ENCODE measurements at regions not wholly inside any gene's neighbourhood (a gene's known extent, or its start where the extent isn't known, plus 50 kb on each side); places are given as distances from the start of the nearest gene placed in this dataset.

DNA sequence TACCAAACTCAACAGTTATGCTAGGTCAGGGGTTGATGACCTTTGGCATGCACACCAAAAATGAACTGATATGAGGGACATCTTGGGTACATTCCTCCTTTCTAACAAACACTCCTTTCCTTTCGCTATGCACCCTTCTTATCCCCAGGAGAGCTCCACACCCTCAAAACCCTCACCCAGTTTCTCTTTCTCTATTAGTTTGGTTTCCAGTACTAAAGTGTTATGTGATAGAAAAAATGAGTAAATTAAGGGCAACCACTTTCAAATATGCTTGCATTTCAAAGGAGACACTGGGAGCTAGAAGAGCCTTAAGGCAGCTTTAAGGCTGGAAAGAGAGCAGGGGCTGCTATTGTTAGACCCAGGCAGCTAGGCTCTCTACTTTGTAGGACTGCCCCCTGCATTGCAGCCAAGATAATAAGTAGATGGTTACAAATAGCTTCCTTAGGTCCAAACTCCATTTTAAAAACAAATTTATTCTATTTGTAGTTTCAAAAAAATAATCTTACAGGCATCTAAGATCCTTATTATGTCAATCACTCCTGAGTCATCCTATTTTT is 244.3 kb downstream of the ZIC1 start:
- no peak overlapping the region for H3K27ac Mint-ChIP-seq
- H3K36me3 Mint-ChIP-seq (ENCODE audit: low read depth) = no peaks in the 10 kb centered on the region
- no peak overlapping the region for H3K4me3 Mint-ChIP-seq
- ATAC-seq = no peak
- no peaks in the 10 kb centered on the region for H3K9me3 Mint-ChIP-seq (ENCODE audit: insufficient read depth)
- H3K4me1 Mint-ChIP-seq (ENCODE audit: low read depth) = no peaks in the 10 kb centered on the region
- ChIA-PET CTCF (no interaction called here), POLR2A (no interaction called here)
- no peaks in the 10 kb centered on the region for H3K27me3 Mint-ChIP-seq (ENCODE audit: low read depth)
- DNase-seq = no peak

GRCh38 chr3:147654827-147655226 is 245.7 kb downstream of the ZIC1 start:
- H3K27me3 Mint-ChIP-seq (ENCODE audit: low read depth) = no peaks in the 10 kb centered on the region
- no peak overlapping the region for H3K4me3 Mint-ChIP-seq
- H3K36me3 Mint-ChIP-seq (ENCODE audit: low read depth) = no peaks in the 10 kb centered on the region
- ATAC-seq (no peak), DNase-seq (no peak)
- H3K27ac Mint-ChIP-seq = no peak overlapping the region
- ChIA-PET CTCF (no interaction called here), POLR2A (no interaction called here)
- H3K9me3 Mint-ChIP-seq (ENCODE audit: insufficient read depth) = no peaks in the 10 kb centered on the region
- H3K4me1 Mint-ChIP-seq (ENCODE audit: low read depth) = no peaks in the 10 kb centered on the region

- ATAC-seq = no peak
- no peaks in the 10 kb centered on the region for H3K36me3 Mint-ChIP-seq (ENCODE audit: low read depth)
- H3K4me3 Mint-ChIP-seq = no peak overlapping the region
- H3K4me1 Mint-ChIP-seq (ENCODE audit: low read depth) = no peaks in the 10 kb centered on the region
- ChIA-PET CTCF (no interaction called here), POLR2A (no interaction called here)
- no peaks in the 10 kb centered on the region for H3K9me3 Mint-ChIP-seq (ENCODE audit: insufficient read depth)
- H3K27ac Mint-ChIP-seq = no peak overlapping the region
- DNase-seq = no peak
- H3K27me3 Mint-ChIP-seq (ENCODE audit: low read depth) = no peaks in the 10 kb centered on the region
Measured at GRCh38 chr3:147655236-147655635, 246.1 kb downstream of the ZIC1 start.

DNA sequence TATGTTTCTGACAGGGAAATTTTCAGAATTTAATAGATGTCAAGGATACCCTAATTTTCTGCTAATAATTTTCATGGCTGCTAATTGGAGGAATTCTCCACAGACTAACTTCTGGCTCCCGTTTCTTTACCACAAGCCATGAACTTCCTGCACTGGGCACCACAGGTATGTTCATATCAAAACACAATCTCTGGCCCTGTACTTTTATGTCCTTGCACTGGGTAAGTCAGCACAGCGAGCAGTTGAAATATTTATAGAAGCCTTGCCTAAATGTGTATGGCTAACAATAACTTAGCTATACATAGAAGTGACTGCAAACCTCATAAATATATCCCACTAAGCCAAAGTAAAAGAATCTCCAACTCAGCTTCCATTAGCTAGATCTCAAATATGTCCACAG is 246.9 kb downstream of the ZIC1 start:
- H3K27ac Mint-ChIP-seq = no peak overlapping the region
- POLR2A ChIA-PET = no interaction called here
- CTCF ChIA-PET = no interaction called here

GRCh38 chr3:147661916-147662315 is 252.8 kb downstream of the ZIC1 start:
- ATAC-seq = no peak
- H3K9me3 Mint-ChIP-seq (ENCODE audit: insufficient read depth) = no peaks in the 10 kb centered on the region
- no peak overlapping the region for H3K4me3 Mint-ChIP-seq
- ChIA-PET CTCF (no interaction called here), POLR2A (no interaction called here)
- DNase-seq = no peak
- H3K27ac Mint-ChIP-seq = no peak overlapping the region
- no peaks in the 10 kb centered on the region for H3K36me3 Mint-ChIP-seq (ENCODE audit: low read depth)
- no peaks in the 10 kb centered on the region for H3K27me3 Mint-ChIP-seq (ENCODE audit: low read depth)
- H3K4me1 Mint-ChIP-seq (ENCODE audit: low read depth) = no peaks in the 10 kb centered on the region

More for the DNA sequence above, 246.9 kb downstream of the ZIC1 start:
- DNase-seq (no peak), ATAC-seq (no peak)
- no peaks in the 10 kb centered on the region for H3K4me1 Mint-ChIP-seq (ENCODE audit: low read depth)
- H3K36me3 Mint-ChIP-seq (ENCODE audit: low read depth) = no peaks in the 10 kb centered on the region
- no peaks in the 10 kb centered on the region for H3K9me3 Mint-ChIP-seq (ENCODE audit: insufficient read depth)
- H3K27me3 Mint-ChIP-seq (ENCODE audit: low read depth) = no peaks in the 10 kb centered on the region
- H3K4me3 Mint-ChIP-seq = no peak overlapping the region

- H3K4me1 Mint-ChIP-seq (ENCODE audit: low read depth) = no peaks in the 10 kb centered on the region
- POLR2A ChIA-PET = no interaction called here
- H3K4me3 Mint-ChIP-seq = no peak overlapping the region
Measured at GRCh38 chr3:147662705-147663104, 253.5 kb downstream of the ZIC1 start.

DNA sequence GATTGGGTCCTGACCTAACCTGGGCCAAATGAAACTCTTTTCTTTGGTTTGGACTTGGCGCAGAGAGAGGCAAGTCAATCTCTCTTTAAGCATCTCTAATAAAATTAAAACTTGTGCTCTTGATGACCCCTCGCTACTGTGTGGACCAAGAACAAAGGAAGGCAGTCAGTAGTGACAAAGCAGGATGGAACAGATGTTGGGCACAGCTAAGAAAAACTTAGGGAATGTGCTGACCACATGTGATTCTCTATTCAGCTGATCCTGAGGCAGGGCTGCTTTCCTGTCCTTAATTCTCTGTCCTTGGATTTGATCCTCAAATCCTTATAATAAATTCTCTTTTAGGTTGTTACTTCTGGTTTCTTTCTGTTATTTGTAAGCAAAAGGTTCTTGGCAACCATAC is 259.9 kb downstream of the ZIC1 start:
- CTCF ChIA-PET = no interaction called here
- Mint-ChIP-seq H3K9me3 (ENCODE audit: insufficient read depth) (no peaks in the 10 kb centered on the region), H3K4me1 (ENCODE audit: low read depth) (no peaks in the 10 kb centered on the region), H3K27ac (no peak overlapping the region), H3K27me3 (ENCODE audit: low read depth) (no peaks in the 10 kb centered on the region), H3K4me3 (no peak overlapping the region), H3K36me3 (ENCODE audit: low read depth) (no peaks in the 10 kb centered on the region)
- ATAC-seq (no peak), DNase-seq (no peak)
- POLR2A ChIA-PET = no interaction called here

More at GRCh38 chr3:147662705-147663104, 253.5 kb downstream of the ZIC1 start:
- DNase-seq (no peak), ATAC-seq (no peak)
- Mint-ChIP-seq H3K27me3 (ENCODE audit: low read depth) (no peaks in the 10 kb centered on the region), H3K9me3 (ENCODE audit: insufficient read depth) (no peaks in the 10 kb centered on the region), H3K36me3 (ENCODE audit: low read depth) (no peaks in the 10 kb centered on the region), H3K27ac (no peak overlapping the region)
- CTCF ChIA-PET = no interaction called here

GRCh38 chr3:147672035-147672434 is 262.9 kb downstream of the ZIC1 start:
- DNase-seq = no peak
- H3K36me3 Mint-ChIP-seq (ENCODE audit: low read depth) = no peaks in the 10 kb centered on the region
- ChIA-PET POLR2A (no interaction called here), CTCF (no interaction called here)
- ATAC-seq = no peak
- no peak overlapping the region for H3K4me3 Mint-ChIP-seq
- no peaks in the 10 kb centered on the region for H3K4me1 Mint-ChIP-seq (ENCODE audit: low read depth)
- no peaks in the 10 kb centered on the region for H3K9me3 Mint-ChIP-seq (ENCODE audit: insufficient read depth)
- no peak overlapping the region for H3K27ac Mint-ChIP-seq
- no peaks in the 10 kb centered on the region for H3K27me3 Mint-ChIP-seq (ENCODE audit: low read depth)

- POLR2A ChIA-PET = no interaction called here
- ATAC-seq (no peak), DNase-seq (no peak)
- no peak overlapping the region for H3K4me3 Mint-ChIP-seq
- CTCF ChIA-PET = no interaction called here
- H3K27me3 Mint-ChIP-seq (ENCODE audit: low read depth) = no peaks in the 10 kb centered on the region
- no peak overlapping the region for H3K27ac Mint-ChIP-seq
- no peaks in the 10 kb centered on the region for H3K9me3 Mint-ChIP-seq (ENCODE audit: insufficient read depth)
- no peaks in the 10 kb centered on the region for H3K36me3 Mint-ChIP-seq (ENCODE audit: low read depth)
- no peaks in the 10 kb centered on the region for H3K4me1 Mint-ChIP-seq (ENCODE audit: low read depth)
Measured at GRCh38 chr3:147672436-147672835, 263.3 kb downstream of the ZIC1 start.

DNA sequence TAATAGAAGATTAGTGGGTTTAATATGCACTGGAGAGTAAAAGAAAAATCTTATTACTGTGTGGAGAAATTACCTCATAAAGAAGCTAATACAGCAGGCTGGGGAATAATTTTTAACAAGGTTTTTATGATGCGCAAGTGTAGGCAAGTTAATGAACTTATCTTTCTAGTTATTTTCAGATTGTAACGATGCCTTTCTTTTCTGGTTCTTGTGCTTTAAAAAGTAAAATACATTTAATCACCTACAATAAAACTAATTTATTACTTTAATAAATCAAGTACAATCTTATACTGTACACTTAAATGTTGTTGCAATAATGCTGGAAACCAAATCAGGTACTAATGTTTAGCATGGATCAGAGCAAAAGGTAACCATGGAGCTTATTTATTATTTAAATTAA is 266.6 kb downstream of the ZIC1 start:
- ATAC-seq (no peak), DNase-seq (no peak)
- no peaks in the 10 kb centered on the region for H3K9me3 Mint-ChIP-seq (ENCODE audit: insufficient read depth)
- H3K36me3 Mint-ChIP-seq (ENCODE audit: low read depth) = no peaks in the 10 kb centered on the region
- H3K4me1 Mint-ChIP-seq (ENCODE audit: low read depth) = no peaks in the 10 kb centered on the region
- POLR2A ChIA-PET = no interaction called here
- H3K4me3 Mint-ChIP-seq = no peak overlapping the region
- H3K27me3 Mint-ChIP-seq (ENCODE audit: low read depth) = no peaks in the 10 kb centered on the region
- CTCF ChIA-PET = no interaction called here
- no peak overlapping the region for H3K27ac Mint-ChIP-seq

GRCh38 chr3:147680837-147681483 is 271.8 kb downstream of the ZIC1 start:
- H3K9me3 Mint-ChIP-seq (ENCODE audit: insufficient read depth) = no peaks in the 10 kb centered on the region
- ChIA-PET POLR2A (no interaction called here), CTCF (no interaction called here)
- no peaks in the 10 kb centered on the region for H3K4me1 Mint-ChIP-seq (ENCODE audit: low read depth)
- H3K4me3 Mint-ChIP-seq = no peak overlapping the region
- no peaks in the 10 kb centered on the region for H3K27me3 Mint-ChIP-seq (ENCODE audit: low read depth)
- no peak for DNase-seq
- no peak for ATAC-seq
- H3K27ac Mint-ChIP-seq = no peak overlapping the region
- H3K36me3 Mint-ChIP-seq (ENCODE audit: low read depth) = no peaks in the 10 kb centered on the region

- ChIA-PET CTCF (no interaction called here), POLR2A (no interaction called here)
- no peaks in the 10 kb centered on the region for H3K4me1 Mint-ChIP-seq (ENCODE audit: low read depth)
- ATAC-seq = no peak
- no peak for DNase-seq
- H3K27me3 Mint-ChIP-seq (ENCODE audit: low read depth) = no peaks in the 10 kb centered on the region
- H3K9me3 Mint-ChIP-seq (ENCODE audit: insufficient read depth) = no peaks in the 10 kb centered on the region
- H3K36me3 Mint-ChIP-seq (ENCODE audit: low read depth) = no peaks in the 10 kb centered on the region
- no peak overlapping the region for H3K4me3 Mint-ChIP-seq
- H3K27ac Mint-ChIP-seq = no peak overlapping the region
Measured at GRCh38 chr3:147688868-147689267, 279.7 kb downstream of the ZIC1 start.

GRCh38 chr3:147699175-147699838 is 290.1 kb downstream of the ZIC1 start:
- ChIA-PET CTCF (no interaction called here), POLR2A (no interaction called here)
- H3K4me1 Mint-ChIP-seq (ENCODE audit: low read depth) = no peaks in the 10 kb centered on the region
- no peak for ATAC-seq
- no peak for DNase-seq
- no peak overlapping the region for H3K27ac Mint-ChIP-seq
- H3K4me3 Mint-ChIP-seq = no peak overlapping the region
- no peaks in the 10 kb centered on the region for H3K36me3 Mint-ChIP-seq (ENCODE audit: low read depth)
- H3K9me3 Mint-ChIP-seq (ENCODE audit: insufficient read depth) = no peaks in the 10 kb centered on the region
- no peaks in the 10 kb centered on the region for H3K27me3 Mint-ChIP-seq (ENCODE audit: low read depth)

Measured in activated CD8-positive, alpha-beta T cell treated with anti-CD3 and anti-CD28 coated beads, Interleukin-2, amount 10 ng/mL, durations not matched to agents 7 days and 5 days (primary cell).